GDM1 (cell line): ENCODE measurements at regions not wholly inside any gene's neighbourhood (a gene's known extent, or its start where the extent isn't known, plus 50 kb on each side); places are given as distances from the start of the nearest gene placed in this dataset.
"Not testable (repeated sequence)": the region's sequence is repeated elsewhere in the genome, so short reads cannot be mapped to it uniquely, and the experiment has no call there.

Source experiments
- DNase-seq: peaks from one replicate; lab custom pipeline; 2025; lab: John Stamatoyannopoulos, UW

DNA sequence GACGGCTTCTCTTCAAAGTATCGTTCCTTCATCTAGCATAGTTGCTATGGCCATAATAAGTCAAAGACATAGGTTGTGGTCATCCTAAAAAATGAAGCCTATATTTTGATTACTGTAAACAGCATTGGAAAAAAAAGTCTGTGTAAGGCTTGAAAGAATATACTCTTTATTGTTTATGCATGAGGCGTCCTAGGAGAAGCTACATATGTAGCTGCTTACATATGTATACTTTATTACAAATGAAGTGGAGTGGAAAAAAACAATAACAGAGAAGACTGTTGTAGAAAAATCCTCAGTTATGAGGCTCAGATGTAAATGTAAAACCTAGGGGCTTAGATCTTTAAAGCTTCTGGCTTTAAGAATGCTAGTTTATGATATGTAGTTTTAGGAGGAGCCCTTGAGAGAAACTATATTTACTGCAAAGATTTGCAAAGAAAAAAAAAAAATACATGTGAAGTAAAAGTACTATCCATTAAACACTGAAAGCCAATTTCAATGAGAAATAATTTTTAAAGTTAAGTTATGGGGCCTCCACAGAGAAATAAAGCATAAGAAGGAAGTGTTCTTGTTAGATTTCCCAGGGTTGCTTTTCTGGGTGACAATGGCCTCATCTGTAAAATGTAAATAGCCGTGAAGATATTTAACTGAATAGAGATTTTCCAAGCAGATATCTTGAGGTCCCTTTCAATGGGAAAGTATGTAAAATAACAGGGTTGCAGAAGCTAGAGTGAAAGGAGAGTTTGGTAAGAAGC lies 598.2 kb downstream of the TRIML1 start:
- DNase-seq = no peak

DNA sequence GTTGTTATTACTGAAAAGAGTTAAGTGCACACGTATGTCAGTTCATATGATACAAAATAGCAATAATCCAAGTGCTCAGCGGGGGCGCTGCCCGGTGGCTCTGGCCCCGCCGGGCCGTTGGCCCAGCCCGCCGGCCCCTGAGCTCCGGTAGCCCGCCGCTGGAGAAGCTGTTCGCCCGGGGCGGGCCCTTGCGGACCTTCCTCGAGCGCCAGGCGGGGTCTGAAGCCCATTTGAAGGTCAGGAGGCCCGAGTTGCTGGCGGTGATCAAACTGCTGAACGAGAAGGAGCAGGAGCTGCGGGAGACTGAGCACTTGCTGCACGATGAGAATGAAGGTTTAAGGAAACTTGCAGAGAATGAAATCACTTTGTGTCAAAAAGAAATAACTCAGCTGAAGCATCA lies 599.0 kb downstream of the TRIML1 start:
- DNase-seq = not testable (repeated sequence)

DNA sequence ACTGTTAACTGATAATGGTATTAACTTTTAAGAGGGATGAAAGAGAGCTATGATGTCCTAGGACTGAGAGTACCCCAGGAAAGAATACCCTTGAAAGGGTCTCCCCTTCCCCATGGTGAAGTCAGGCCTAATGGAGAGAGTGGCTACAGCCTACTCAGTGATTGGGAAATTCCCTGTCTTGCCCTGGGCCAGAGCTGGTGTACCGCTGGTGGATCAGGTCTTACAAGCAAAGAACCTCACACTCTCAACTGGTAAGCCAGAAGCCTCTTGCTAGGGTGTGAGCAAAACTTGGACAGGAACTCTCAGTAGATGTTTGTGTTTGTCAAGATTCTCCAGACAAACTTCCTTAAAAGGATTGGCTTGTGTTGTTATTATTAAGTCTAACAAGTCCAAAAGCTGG lies 600.9 kb downstream of the TRIML1 start:
- DNase-seq = not testable (repeated sequence)

DNA sequence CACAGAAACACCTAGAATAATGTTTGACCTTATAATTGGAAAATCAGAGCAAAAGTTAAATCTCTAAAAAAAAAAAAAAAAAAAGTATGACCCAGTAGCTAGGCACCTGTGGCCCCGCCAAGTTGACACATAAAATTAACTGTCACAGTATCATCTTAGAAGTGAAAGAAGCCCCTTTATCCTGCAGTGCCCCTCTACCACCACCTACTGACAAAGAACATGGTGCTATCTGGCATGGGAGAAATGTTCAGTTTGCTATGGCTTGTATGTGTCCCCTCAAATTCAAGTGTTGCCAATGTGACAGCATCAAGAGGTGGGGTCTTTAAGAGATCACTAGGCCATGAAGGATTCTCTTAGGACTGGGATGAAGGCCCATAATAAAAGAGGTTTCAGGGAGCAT lies 601.5 kb downstream of the TRIML1 start:
- not testable (repeated sequence) for DNase-seq

DNA sequence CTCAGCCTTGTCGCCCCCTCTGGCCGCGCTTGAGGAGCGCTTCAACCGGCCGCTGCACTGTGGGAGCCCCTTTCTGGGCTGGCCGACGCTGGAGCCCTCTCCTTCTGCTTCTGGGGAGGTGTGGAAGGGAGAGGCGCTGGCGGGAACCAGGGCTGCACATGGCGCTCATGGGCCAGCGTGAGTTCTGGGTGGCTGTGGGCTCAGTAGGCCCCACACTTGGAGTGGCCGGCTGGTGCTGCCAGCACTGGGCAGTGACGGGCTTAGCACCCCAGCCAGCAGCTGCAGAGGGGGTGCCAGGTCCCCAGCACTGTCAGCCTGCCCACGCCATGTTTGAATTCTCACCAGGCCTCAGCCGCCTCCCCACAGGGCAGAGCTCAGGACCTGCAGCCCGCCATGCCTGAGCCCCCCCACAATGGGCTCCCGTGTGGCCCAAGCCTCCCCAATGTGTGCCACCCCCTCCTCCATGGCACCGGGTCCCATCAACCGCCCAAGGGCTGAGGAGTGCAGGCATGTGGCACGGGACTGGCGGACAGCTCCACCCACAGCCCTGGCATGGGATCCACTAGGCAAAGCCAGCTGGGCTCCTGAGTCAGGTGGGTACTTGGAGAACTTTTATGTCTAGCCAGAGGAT lies 615.2 kb downstream of the TRIML1 start:
- no peak for DNase-seq

DNA sequence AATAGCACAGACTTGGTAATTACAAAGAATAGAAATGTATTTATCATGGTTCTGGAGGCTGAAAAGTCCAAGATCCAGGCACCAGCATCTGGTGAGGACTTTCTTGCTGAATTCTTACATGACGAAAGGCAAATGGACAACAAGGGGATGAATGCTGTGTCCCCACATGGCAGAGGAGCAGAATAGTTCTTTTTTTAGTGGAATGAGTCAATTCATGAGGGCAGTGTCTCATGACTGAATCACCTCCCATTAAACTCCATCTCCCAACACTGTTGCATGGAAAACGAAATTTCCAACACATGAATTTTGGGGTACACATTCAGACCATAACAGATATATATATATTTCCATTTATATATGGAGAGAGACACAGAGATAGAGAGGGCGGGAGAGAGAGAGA lies 628.3 kb downstream of the TRIML1 start:
- no peak for DNase-seq

DNA sequence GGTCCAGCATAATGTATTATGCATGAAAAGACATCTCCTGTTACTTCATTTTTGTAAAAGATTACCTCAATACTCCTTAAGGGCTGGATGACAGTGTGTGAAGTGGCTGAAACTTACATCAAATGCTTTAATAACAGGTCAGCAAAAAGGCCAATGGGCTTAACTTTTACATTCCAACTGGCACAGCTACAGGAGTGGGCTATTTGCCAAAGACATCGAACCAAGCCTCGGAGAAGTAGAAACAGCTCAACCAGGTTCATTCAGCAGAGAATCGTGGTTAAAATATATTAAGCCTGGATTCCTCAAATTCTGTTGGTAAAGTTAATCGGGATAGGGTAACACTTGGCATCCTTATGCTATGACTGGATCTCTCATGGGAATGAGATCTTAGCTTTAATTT lies 639.7 kb downstream of the TRIML1 start:
- no peak for DNase-seq

DNA sequence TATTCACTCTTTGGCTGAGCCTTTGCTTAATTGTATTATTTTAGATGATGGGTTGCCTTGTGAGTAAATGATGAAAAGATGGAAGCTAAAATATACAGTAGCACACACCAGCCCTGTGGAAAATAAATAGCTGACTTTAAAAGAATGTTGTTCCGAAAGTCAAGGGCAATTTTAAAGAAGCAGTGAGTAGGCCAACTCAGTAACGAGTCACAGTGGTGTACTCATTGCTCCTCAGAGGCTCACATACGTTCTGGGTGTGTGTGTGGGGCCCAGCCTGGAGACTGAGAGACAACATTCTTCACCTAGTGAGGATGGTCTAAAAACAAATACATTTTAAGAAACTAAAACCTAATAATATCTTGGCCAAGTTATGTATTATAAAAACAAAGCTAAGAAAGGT lies 640.3 kb downstream of the TRIML1 start:
- no peak for DNase-seq

DNA sequence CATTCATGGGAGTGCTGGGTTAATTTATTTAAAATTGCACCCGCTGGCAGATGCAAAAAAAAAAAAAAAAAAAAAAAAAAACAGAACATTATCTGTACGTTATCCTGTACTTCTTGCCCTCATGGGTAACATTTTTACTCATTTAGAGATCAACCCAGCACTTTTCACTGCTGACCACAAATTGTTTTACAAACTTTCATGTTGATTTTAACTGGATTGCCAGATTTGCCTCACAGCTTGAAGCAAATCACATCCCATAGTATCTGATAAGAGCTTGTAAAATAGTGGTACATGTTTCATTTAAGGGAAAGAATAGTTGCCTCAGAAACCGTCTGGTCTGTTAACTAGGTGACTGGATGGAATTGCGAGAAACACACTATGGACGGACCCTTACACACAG lies 640.8 kb downstream of the TRIML1 start:
- no peak for DNase-seq

DNA sequence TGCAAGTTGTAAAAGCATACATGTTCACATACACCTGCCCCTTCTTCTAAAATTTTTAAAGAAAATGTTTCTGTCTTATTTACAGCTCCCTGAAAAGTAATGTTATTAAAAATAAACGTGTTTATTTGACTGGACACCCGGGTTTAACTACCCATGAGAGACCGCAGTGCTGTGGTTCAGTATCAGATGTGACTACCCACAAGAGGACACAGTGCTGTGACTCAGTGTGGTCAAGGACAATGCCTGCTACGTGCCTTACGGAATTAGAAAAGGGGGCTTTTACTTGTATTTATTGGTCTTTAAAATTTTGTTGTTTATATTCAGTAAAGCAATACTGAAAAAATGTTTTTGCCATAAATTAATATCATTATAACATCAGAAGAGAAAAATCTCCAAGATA lies 641.4 kb downstream of the TRIML1 start:
- DNase-seq = no peak

DNA sequence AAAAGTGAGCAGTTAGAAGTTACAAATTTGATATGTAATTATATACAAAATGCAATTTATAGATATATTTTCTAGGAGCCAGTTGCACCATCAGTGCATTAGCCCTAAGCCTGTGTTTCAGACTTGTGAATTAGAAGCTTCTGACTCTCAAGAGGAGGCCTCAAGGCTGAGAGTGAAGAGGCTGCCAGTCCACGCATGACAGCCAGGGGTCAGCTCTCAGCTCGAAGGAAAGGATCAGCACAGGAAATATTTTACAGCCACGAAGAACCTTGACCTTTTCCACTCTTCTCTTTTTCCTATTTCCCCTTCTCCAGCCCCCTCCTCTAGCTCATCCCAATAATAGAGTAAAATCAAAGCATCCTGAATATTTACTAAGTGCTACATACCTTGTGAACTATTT lies 642.4 kb downstream of the TRIML1 start:
- no peak for DNase-seq

DNA sequence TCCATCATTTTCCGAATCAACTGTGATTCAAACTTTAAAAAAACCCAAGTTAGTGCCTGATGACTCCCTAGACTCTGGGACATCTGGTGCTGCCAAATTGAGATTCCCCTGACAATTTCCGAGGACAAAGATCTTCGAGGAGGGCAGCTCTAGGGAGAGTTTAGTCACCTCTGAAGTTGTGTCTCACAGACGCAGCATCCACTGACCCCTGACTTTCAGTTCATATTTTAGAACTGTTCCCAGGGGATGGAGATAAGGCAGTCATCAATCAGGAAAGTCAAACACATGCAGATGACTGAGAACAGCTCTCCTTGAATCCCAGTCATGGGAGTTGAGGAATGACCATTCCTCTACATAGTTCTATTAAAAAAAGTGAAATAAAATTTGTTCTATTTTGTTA lies 643.9 kb downstream of the TRIML1 start:
- DNase-seq = no peak

DNA sequence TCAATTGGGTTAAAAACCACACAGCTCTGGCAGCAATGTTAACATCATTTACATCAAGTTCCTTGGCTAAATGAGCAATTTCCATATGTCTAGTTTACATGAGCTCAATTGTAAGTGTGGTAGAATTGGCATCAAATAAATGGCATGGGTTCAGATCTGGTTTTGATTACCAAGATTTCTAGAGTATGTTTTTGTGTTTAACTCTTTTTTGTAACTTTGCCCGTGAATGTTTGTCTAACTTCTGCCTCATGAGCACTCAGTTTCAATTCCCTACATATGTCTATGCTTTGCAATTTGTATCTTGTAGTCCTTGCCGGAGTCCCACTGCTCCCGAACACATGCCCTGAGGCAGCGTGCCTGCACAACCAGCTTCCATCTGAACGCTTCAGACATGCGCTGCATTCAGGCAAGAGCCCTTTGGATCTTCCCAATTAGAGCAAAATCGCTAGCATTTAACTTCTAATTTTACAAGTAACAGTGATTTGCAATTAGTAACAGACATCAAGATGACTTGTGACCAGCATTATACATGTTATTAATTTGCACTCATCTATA lies 644.4 kb downstream of the TRIML1 start:
- no peak for DNase-seq

DNA sequence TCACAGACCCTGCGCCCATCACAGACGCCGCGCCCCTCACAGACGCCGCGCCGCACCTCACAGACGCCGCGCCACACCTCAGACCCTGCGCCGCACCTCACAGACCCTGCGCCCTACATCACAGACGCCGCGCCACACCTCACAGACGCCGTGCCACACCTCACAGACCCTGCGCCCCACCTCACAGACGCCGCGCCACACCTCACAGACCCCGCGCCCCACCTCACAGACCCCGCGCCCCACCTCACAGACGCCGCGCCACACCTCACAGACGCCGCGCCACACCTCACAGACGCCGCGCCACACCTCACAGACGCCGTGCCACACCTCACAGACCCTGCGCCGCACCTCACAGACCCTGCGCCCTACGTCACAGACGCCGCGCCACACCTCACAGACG lies 657.4 kb downstream of the TRIML1 start:
- not testable (repeated sequence) for DNase-seq

DNA sequence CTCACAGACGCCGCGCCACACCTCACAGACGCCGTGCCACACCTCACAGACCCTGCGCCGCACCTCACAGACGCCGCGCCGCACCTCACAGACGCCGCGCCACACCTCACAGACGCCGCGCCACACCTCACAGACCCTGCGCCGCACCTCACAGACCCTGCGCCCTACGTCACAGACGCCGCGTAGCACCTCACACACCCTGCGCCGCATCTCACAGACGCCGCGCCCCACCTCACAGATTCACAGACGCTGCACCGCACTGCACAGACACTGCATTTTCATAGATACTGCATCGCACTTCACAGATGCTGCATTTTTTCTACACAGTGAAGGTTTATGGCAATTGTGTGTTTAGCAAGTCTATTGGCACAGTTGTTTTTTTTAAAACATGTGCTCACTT lies 657.8 kb downstream of the TRIML1 start:
- DNase-seq = not testable (repeated sequence)

DNA sequence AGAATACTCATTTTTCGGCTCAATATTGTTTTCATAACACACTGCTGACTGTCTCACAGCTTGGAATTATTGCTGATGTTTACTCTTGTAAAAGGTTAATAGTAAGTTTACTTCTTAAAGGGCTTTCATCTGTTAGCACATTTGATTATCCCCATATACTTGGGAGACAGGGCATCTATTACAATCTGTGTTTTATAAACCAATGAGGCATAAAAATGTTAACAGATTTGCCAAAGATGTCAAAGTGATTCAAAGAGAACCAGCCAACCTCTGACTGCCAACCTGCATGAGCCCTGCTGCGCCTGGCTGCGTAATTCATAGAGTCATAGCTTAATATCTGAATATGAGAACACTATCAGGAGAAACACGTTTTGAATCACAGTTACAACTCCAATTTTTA lies 665.6 kb downstream of the TRIML1 start:
- no peak for DNase-seq

DNA sequence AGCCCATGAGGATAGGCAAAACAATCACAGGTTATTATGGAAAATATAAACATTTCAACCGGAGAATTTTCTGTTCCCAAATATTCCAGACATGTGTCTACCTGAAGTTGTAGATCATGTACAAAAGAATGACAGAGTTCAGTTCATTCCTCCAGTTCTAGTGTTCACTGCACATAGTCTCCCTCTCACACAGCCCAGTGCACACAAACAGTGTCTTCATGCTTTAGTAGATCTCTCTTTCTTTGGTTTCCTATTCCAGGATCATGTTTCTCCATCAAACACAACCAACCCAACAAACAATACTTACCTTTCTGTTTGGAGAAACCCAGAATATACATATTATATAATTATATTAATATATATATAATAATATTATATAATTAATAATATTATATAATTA lies 671.9 kb downstream of the TRIML1 start:
- DNase-seq = no peak

DNA sequence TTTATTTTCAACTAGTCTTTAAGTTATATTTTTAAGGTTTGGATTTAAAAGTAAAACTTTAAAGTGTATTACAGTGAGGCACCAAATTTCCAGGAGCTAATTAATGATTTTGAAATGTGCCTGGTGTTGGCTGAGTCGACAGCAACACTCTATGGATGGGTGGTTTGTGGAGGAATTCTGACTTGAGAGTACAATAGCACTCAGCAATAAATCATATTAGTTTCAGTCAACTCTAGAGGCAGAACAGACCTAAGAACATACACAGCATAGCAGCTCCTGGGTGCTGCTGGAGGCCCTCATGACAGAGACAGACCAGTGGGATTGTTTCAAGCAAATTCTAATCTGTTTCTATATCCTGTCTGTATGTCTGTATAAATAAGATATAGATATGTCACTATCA lies 673.4 kb downstream of the TRIML1 start:
- DNase-seq = no peak

DNA sequence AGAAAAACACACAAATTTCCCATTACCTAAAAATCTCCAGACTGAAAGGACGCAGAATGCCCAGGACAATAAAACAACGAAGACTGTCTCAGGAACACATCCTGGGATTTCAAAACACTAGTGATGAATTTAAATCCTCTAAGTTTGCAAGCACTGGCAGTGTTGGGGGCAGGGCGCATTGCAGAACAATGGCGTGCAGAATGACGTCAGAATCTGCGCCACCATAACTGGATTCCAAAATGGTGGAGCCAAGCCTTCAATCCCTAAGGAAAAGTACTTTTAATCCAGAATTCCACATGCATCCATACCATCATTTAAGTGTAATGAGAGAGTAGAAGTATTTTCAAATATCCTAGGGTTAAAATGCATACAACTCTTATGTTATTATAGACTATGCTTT lies 679.1 kb downstream of the TRIML1 start:
- DNase-seq = no peak

DNA sequence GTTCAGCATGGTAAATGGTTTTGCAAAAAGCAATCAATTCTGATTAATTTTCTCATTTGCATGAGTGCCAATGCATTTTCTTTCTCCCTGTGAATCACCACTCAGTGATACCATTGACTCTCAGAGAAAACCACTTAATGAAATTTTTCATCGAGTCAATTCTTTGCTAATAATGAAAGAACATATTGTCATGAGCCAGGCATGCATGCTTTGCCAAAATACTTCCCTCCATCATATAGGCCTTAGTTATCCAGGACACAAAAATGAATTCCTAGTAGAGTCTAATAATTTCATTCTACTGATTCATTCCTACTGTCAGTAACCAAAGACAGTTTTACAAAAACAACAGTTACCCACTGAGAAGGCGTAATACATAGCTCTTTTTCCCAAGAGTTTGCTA lies 680.0 kb downstream of the TRIML1 start:
- DNase-seq = no peak

DNA sequence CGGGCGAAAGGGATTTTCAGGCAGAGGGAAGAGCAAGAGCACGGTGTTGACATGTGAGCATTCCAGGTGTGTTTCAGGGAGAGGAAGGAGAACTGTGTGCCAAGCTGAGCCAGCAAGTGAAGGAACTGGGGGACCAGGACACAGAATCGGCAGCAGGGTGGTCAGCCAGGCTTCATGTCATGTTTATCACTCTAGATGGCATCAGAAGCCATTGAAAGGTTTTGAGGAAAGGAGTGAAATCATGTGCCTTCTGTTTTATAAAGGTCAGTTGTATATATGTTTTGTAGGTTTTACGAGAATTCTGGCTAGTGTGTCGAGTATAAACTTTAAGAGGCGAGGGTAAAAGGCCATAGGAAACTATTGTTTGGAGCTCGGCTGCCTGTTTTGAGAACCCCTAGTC lies 682.3 kb downstream of the TRIML1 start:
- no peak for DNase-seq

DNA sequence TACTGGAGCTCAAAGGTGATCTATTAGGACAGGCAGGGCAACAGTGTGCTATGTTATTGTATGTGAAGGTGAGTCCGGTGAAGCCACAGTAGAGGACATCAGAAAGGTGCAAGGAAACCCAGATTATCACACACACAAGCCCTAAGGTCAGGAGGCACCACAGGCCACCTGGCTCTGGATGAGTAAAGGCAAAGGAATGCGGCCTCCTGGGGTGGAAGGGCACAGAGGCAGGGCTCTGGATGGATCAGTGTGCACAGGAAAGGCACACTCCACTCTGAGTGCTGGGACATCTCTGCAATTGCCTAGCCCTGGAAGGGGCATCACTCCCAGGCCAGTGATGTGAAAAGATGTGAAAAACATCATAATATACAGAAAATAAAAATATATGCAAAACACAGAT lies 683.5 kb downstream of the TRIML1 start:
- DNase-seq = no peak

DNA sequence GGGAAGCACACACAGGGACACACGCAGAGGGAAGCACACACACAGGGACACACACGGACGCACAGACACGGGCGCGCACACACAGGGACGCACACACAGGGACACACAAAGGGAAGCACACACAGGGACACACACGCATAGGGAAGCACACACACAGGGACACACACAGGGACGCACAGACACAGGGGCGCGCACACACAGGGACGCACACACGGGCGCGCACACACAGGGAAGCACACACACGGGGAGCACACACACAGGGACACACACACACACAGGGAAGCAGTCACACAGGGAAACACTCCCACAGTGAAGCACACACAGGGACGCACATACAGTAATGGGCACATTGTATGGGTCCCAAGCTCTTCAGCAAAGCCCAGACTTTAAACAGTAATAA lies 685.3 kb downstream of the TRIML1 start:
- DNase-seq = no peak

DNA sequence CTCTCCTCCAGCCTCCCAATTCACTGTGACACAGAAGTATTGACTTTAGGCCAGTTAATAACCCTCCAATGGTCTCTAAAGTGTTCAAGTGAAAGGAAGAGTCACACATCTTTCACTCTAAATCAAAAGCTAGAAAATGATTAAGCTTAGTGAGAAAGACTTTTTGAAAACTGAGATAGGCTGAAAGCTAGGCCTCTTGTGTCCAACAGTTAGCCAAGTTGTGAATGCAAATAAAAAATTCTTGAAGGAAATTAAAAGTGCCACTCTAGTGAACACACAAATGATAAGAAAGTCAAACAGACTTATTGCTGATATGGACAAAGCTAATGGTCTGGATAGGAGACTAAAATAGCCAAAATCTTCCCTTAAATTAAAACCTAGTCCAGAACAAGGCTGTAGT lies 687.2 kb downstream of the TRIML1 start:
- DNase-seq = no peak
